K562 (cell line): ENCODE measurements at regions not wholly inside any gene's neighbourhood (a gene's known extent, or its start where the extent isn't known, plus 50 kb on each side); places are given as distances from the start of the nearest gene placed in this dataset.

Experiments used
- ATAC-seq: fragments of 200-7000 bp; cut with Tn5 transposase; 3 replicates; pipeline ENCODE4 v1.9.1; 2020; ENCODE audit warnings: moderate library complexity
- BruUV-seq: library from RNA; stranded (reverse); fragments of 400-500 nt; replicated peaks from 2 replicates; lab custom pipeline; 2021; lab: Mats Ljungman, UMichigan
- CTCF ChIA-PET: fragments of 300-600 bp; formaldehyde crosslinking; extraction: SDS; loops from one replicate; lab custom pipeline; 2021; ENCODE audit warnings: low intra/inter-chr PET ratio; lab: Yijun Ruan, JAX
- POLR2A ChIA-PET: fragments of 300-600, 350-650 bp; sonication (Branson Sonifier 250); formaldehyde crosslinking; extraction: SDS; loops from one replicate; lab custom pipeline; 2021; ENCODE audit warnings: antibody characterized with exemption, inconsistent platforms; lab: Yijun Ruan, JAX
- DNase-seq, 4 experiments: peaks; one replicate each; pipeline versions ENCODE4 v3.0.0 to v3.0.0-alpha.2; 2011 to 2018; ENCODE audit warnings: low spot score in 3 of 4, mixed read lengths in 3 of 4; ENCODE audit errors: extremely low read depth in 1 of 4
- FAIRE-seq: peaks from 2 replicates; lab custom pipeline; 2011; peaks lifted over from hg19 to GRCh38; lab: Jason Lieb, UNC
- H2AFZ ChIP-seq: 2 replicates; pipeline ENCODE4 v1.6.0; 2011; ENCODE audit warnings: low read depth, low read length, control low read depth, inconsistent platforms
- H3K27ac ChIP-seq: fragments of 200-600 bp; 3 replicates; pipeline ENCODE4 v1.8.0; 2011; ENCODE audit warnings: low read depth, mild to moderate bottlenecking, control low read depth, inconsistent platforms, low read length, moderate library complexity, mixed read lengths; ENCODE audit errors: extremely low read depth
- H3K27me3 ChIP-seq, 2 experiments: fragments of 300-600 bp in 1 of 2; 2 replicates in 1 of 2; 3 replicates in 1 of 2; pipeline versions ENCODE4 v1.6.0 to v1.8.0; 2011; ENCODE audit warnings: inconsistent platforms in 2 of 2, low read length in 2 of 2, mild to moderate bottlenecking in 1 of 2, mixed read lengths in 1 of 2, moderate library complexity in 1 of 2; ENCODE audit not compliant: control insufficient read depth in 2 of 2, insufficient read depth in 2 of 2
- H3K36me3 ChIP-seq: fragments of 300-600 bp; 3 replicates; pipeline ENCODE4 v1.8.0; 2011; ENCODE audit warnings: mild to moderate bottlenecking, low read length, inconsistent platforms; ENCODE audit not compliant: control insufficient read depth, insufficient read depth
- H3K4me1 ChIP-seq, 2 experiments: fragments of 200-600 bp in 1 of 2; replicated peaks in 1 of 2; 2 replicates in 1 of 2; 3 replicates in 1 of 2; pipeline versions ENCODE4 v1.5.1 to v1.8.0; 2011; ENCODE audit warnings: inconsistent platforms in 2 of 2, low read length in 2 of 2, mild to moderate bottlenecking in 1 of 2, mixed read lengths in 1 of 2, moderate library complexity in 1 of 2; ENCODE audit not compliant: control insufficient read depth in 2 of 2, insufficient read depth in 2 of 2
- H3K4me2 ChIP-seq: 2 replicates; pipeline ENCODE4 v1.6.1; 2011; ENCODE audit warnings: low read length, control low read depth, inconsistent platforms, mixed read lengths; ENCODE audit not compliant: insufficient read depth
- H3K4me3 ChIP-seq: fragments of 200-600 bp; sonication (generic), shearing (Covaris generic); 2 replicates; pipeline ENCODE4 v1.5.1; 2016; ENCODE audit warnings: control low read depth, inconsistent platforms
- H3K79me2 ChIP-seq: fragments of 200-600 bp; 3 replicates; pipeline ENCODE4 v1.8.0; 2011; ENCODE audit warnings: low read length, inconsistent platforms; ENCODE audit not compliant: control insufficient read depth, insufficient read depth
- H3K9ac ChIP-seq, 2 experiments: 2 replicates each; pipeline versions ENCODE4 v1.6.0 to v1.6.1; 2011; ENCODE audit warnings: low read depth in 2 of 2, low read length in 2 of 2, control low read depth in 1 of 2, inconsistent platforms in 1 of 2, mild to moderate bottlenecking in 1 of 2, mixed read lengths in 1 of 2; ENCODE audit not compliant: insufficient read depth in 1 of 2
- H3K9me1 ChIP-seq: one replicate; pipeline ENCODE4 v1.6.0; 2011; ENCODE audit warnings: inconsistent platforms, mild to moderate bottlenecking, low read length, moderate library complexity; ENCODE audit not compliant: control insufficient read depth, insufficient read depth
- H3K9me3 ChIP-seq: replicated peaks from 2 replicates; pipeline ENCODE4 v1.5.1; 2011; ENCODE audit warnings: low read depth, low read length, inconsistent platforms; ENCODE audit not compliant: control insufficient read depth, insufficient read depth
- H4K20me1 ChIP-seq: replicated peaks from 2 replicates; pipeline ENCODE4 v1.6.1; 2011; ENCODE audit warnings: low read length, inconsistent platforms, mixed read lengths; ENCODE audit not compliant: control insufficient read depth, insufficient read depth
- BCLAF1 ChIP-seq, 2 experiments: fragments of 450-650 bp in 1 of 2; IDR thresholded peaks; 2 replicates each; pipeline ENCODE4 v1.6.1; 2011 to 2017; ENCODE audit warnings: low read depth in 2 of 2, antibody characterized with exemption in 1 of 2, borderline replicate concordance in 1 of 2, low read length in 1 of 2, mild to moderate bottlenecking in 1 of 2, mixed read lengths in 1 of 2; ENCODE audit not compliant: control insufficient read depth in 1 of 2
- CBX1 ChIP-seq: sonication (generic); IDR thresholded peaks from 2 replicates; pipeline ENCODE4 v1.6.1; 2016; ENCODE audit warnings: antibody characterized with exemption, low read depth, mild to moderate bottlenecking
- CBX3 ChIP-seq, 2 experiments: IDR thresholded peaks; 1 replicate in 1 of 2; 2 replicates in 1 of 2; pipeline ENCODE4 v1.6.1; 2012; ENCODE audit warnings: inconsistent platforms in 2 of 2, low read length in 2 of 2, borderline replicate concordance in 1 of 2, control low read depth in 1 of 2
- CEBPG ChIP-seq, 3 experiments: fragments of 200-800 bp in 1 of 3; sonication (Bioruptor generic) in 1 of 3; sonication (generic) in 1 of 3; formaldehyde crosslinking in 1 of 3; IDR thresholded peaks in 2 of 3; conservative IDR thresholded peaks in 1 of 3; 2 replicates each; pipeline versions ENCODE4 v1.6.1 to v1.8.0; 2016 to 2022; ENCODE audit warnings: missing compliant biosample characterization in 2 of 3, missing genetic modification characterization in 2 of 3, mild to moderate bottlenecking in 1 of 3, missing genetic modification reagents in 1 of 3
- ELF4 ChIP-seq: fragments of 450-650 bp; formaldehyde crosslinking; IDR thresholded peaks from 2 replicates; pipeline ENCODE4 v1.4.0; 2022; ENCODE audit warnings: missing genetic modification characterization
- ETV6 ChIP-seq, 3 experiments: fragments of 150-350 bp in 1 of 3; sonication (generic) in 1 of 3; formaldehyde crosslinking in 1 of 3; IDR thresholded peaks; 2 replicates each; pipeline versions ENCODE4 v1.6.1 to v1.8.0; 2014 to 2022; ENCODE audit warnings: borderline replicate concordance in 2 of 3, low read depth in 2 of 3, antibody characterized with exemption in 1 of 3, low read length in 1 of 3, mild to moderate bottlenecking in 1 of 3, missing genetic modification reagents in 1 of 3
- GATAD2A ChIP-seq: fragments of 450-650 bp; IDR thresholded peaks from 2 replicates; pipeline ENCODE4 v1.6.1; 2017
- HDAC8 ChIP-seq: fragments of 450-650 bp; IDR thresholded peaks from 2 replicates; pipeline ENCODE4 v1.6.1; 2016; ENCODE audit warnings: mild to moderate bottlenecking, missing genetic modification characterization, moderate library complexity, missing compliant biosample characterization
- LCOR ChIP-seq: sonication (generic); formaldehyde crosslinking; IDR thresholded peaks from 2 replicates; pipeline ENCODE4 v1.8.0; 2022; ENCODE audit warnings: mild to moderate bottlenecking, missing genetic modification reagents
- NCOA4 ChIP-seq: fragments of 450-650 bp; IDR thresholded peaks from 2 replicates; pipeline ENCODE4 v1.6.1; 2018; ENCODE audit warnings: mild to moderate bottlenecking; ENCODE audit not compliant: partially characterized antibody
- NFE2 ChIP-seq: IDR thresholded peaks from 2 replicates; pipeline ENCODE4 v1.6.1; 2014; ENCODE audit warnings: antibody characterized with exemption, low read depth
- POLR2B ChIP-seq: fragments of 450-650 bp; IDR thresholded peaks from 2 replicates; pipeline ENCODE4 v1.6.1; 2018; ENCODE audit warnings: low read depth; ENCODE audit not compliant: partially characterized antibody
- PRPF4 ChIP-seq: fragments of 200-400 bp; formaldehyde crosslinking; IDR thresholded peaks from one replicate; pipeline ENCODE4 v1.6.1; 2017; ENCODE audit warnings: low read length, low read depth, mild to moderate bottlenecking; ENCODE audit not compliant: insufficient read depth, poor library complexity, severe bottlenecking
- TAF9B ChIP-seq: fragments of 450-650 bp; IDR thresholded peaks from 2 replicates; pipeline ENCODE4 v1.6.1; 2018; ENCODE audit warnings: mild to moderate bottlenecking; ENCODE audit not compliant: partially characterized antibody
- ZBED1 ChIP-seq: IDR thresholded peaks from 2 replicates; pipeline ENCODE4 v1.6.1; 2014
- ZBTB12 ChIP-seq: fragments of 250-450 bp; sonication (Bioruptor Pico); IDR thresholded peaks from 2 replicates; pipeline ENCODE4 v1.4.0; 2020
- WGBS: fragments of 100-300 bp; shearing (Covaris generic); methylation state at CpG from one replicate; pipeline ENCODE4 v1.1.6; 2016; ENCODE audit warnings: low coverage, mixed read lengths; ENCODE audit not compliant: insufficient coverage; ENCODE audit errors: missing lambda C conversion rate; 5-methylcytosine and 5-hydroxymethylcytosine counted together
- in situ Hi-C: fragments of 300-500 bp; cut with MboI; formaldehyde crosslinking; loops from 4 replicates; pipeline ENCODE4 v1.15.0; 2018; ENCODE audit warnings: inconsistent platforms, mixed read lengths
- intact Hi-C: fragments of 100-400 bp; cut with micrococcal nuclease; formaldehyde crosslinking; loops from 2 replicates; pipeline ENCODE4 v1.14.2; 2022
- TF ChIP-seq, protein P1 (sequence below): sonication (generic); formaldehyde crosslinking; IDR thresholded peaks from 2 replicates; pipeline ENCODE4 v1.8.1; 2023; ENCODE audit warnings: mild to moderate bottlenecking, missing genetic modification reagents, moderate library complexity

DNA sequence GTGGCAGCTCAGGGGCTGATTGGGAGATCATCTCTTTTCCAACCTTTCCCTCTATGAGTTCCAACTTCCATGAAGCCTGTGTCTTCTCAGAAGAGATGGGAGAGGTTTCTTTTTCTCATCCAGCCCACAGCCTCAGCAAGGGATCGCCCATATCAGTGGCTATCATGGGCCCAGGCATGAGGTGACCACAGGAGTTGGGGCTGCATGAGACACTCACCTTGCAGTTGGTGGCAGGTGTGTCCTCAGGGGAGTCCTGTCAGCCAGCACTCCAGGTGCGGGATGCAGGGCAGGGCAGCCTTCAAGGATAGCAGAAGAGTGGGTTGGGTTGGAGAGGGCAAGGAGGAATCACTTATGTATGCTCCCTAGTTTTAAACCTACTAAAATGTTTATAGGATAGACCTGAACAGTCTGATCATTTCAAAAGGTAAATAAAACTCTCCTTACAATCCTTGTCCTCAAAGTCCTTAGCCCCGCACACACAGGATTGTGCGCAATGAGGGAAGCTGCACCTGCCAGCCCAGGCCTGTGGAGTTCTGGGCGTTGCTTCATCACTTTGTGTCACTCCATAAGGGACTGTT is 811.1 kb downstream of the KCNJ18 start:
- BruUV-seq = no TSS peak
- FAIRE-seq = no peak
- TF ChIP-seq, protein P1, sequence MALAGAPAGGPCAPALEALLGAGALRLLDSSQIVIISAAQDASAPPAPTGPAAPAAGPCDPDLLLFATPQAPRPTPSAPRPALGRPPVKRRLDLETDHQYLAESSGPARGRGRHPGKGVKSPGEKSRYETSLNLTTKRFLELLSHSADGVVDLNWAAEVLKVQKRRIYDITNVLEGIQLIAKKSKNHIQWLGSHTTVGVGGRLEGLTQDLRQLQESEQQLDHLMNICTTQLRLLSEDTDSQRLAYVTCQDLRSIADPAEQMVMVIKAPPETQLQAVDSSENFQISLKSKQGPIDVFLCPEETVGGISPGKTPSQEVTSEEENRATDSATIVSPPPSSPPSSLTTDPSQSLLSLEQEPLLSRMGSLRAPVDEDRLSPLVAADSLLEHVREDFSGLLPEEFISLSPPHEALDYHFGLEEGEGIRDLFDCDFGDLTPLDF (CRISPR knock-in tag) = no peak
- TF ChIP-seq ELF4 (no peak), CEBPG (CRISPR knock-in tag; IDR thresholded peaks at IDR 0.05) (no peak), CEBPG (tag; conservative IDR thresholded peaks at IDR 0.05 in 1 of 2, IDR thresholded peaks at IDR 0.05 in 1 of 2) (no peak), ZBTB12 (CRISPR knock-in tag) (no peak), ZBED1 (no peak), CBX1 (no peak), GATAD2A (no peak), TAF9B (no peak), HDAC8 (tag) (no peak), POLR2B (no peak), NCOA4 (no peak), ETV6 (IDR thresholded peaks at IDR 0.05; ENCODE audit: borderline replicate concordance in 1 of 2, low read depth in 2 of 2, low read length in 1 of 2) (no peak), ETV6 (CRISPR knock-in tag; IDR thresholded peaks at IDR 0.05; ENCODE audit: borderline replicate concordance) (no peak), LCOR (CRISPR knock-in tag) (no peak), BCLAF1 (IDR thresholded peaks at IDR 0.05; ENCODE audit: borderline replicate concordance in 1 of 2, control insufficient read depth in 1 of 2, low read depth in 2 of 2, low read length in 1 of 2) (no peak), NFE2 (no peak), PRPF4 (no peak), CBX3 (IDR thresholded peaks at IDR 0.05; ENCODE audit: borderline replicate concordance in 1 of 2, low read length in 2 of 2) (no peak)
- TF ChIP-seq, all 486 proteins: peak for 0
- Histone ChIP-seq H3K9ac (no peak overlapping the region), H3K9me1 (no peaks in the 10 kb centered on the region), H3K27ac (no peak overlapping the region), H3K79me2 (no peaks in the 10 kb centered on the region), H3K4me2 (no peak overlapping the region), H3K4me3 (no peak overlapping the region), H3K4me1 (no peaks in the 10 kb centered on the region), H3K36me3 (no peaks in the 10 kb centered on the region), H4K20me1 (no peaks in the 10 kb centered on the region), H2AFZ (no peak overlapping the region), H3K9me3 (no peaks in the 10 kb centered on the region), H3K27me3 (no peaks in the 10 kb centered on the region)
- ChIA-PET CTCF (no interaction called here), POLR2A (no interaction called here)
- 0% methylated on average over 3 of the region's 5 CpGs for WGBS
- no peak for DNase-seq
- no peak for ATAC-seq
- in situ Hi-C loops (no loop called here), intact Hi-C loops (no loop called here)
